ENCODE measurements at regions not wholly inside any gene's neighbourhood (a gene's known extent, or its start where the extent isn't known, plus 50 kb on each side); places are given as distances from the start of the nearest gene placed in this dataset.
"Not testable (repeated sequence)": the region's sequence is repeated elsewhere in the genome, so short reads cannot be mapped to it uniquely, and the experiment has no call there.

DNA sequence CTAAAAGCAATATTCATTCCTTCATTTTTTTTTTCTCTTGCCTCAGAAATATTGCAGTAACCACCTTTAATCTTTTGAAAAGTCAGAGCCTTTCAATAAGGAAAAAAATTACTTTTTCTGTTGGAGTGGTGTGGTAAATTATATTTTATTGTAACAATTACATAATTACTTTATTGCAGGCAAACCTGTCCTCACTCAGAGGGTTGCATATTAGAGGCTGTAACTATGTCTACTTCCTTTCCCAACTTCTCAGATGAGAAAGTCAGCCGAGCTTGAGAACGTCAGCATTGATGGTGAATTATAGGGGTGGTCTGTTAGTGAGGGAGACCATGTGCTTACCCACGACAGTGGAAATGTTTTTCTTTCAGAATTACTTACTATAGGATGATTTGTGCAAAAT is 611.8 kb downstream of the KIF4B start:
- no peak for DNase-seq

DNA sequence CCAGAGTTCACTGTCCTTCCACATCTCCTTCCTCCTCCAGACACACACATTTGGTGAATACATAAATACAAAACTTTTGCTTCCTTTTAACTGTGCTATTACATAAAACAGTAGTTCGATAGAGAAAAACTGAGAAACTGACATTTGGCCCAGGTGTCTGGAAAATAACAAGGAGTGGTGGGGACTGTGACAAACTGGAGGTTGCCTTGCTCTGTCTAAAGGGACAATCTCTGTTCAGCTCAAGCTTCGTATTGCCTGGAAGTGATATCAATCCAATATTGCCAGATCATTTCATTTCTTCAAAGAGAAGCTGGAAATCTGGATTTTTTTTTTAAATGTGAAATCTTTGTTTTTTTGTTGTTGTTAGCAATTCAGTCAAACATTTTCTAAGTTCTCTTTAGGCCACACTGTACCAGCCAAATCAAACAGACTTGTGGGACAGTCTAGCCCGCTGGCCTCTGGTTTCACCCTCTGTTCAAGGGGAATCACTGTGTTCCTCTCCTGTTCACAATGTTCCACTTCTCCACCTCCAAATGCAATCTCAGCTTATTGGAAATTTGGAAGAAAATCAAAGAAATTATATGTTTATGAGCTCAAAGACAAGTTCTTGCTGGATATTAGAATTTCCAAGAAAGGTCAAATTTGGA is 612.5 kb downstream of the KIF4B start:
- DNase-seq = no peak

DNA sequence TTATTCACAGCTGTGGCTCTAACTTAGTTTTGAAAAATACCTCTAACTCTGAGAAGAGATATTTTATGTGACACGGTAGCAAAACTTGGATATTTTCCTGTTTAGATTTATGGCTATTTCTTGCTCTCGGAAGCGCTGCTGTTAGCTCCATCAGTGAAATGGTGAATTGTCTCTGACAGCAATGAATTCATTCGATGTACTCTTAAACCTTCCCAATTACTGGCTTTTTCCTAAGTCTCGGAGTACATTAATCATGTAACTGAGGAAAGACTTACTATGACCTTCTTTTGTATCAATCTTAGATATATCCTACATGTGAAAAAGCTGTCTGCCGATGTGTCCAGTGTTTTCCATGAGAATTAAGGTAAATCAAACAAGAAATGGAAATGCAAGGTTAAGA is 613.0 kb downstream of the KIF4B start:
- DNase-seq = no peak

DNA sequence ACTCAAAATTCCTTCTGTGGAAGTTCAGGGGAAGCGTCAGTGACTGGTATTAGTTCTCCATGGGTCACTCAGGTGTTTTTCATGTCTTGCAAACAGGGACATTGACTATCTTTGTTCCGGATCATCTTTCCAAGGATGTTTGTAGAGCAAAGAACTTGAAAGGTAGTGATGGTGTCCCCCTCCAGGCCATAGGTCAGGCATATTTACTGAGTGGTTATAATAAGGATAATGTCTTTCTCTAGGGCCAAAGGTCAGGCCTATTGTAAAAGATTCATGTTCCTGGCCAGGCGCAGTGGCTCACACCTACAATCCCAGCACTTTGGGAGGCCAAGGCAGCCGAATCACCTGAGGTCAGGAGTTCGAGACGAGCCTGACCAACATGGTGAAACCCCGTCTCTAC is 614.8 kb downstream of the KIF4B start:
- no peak for DNase-seq

DNA sequence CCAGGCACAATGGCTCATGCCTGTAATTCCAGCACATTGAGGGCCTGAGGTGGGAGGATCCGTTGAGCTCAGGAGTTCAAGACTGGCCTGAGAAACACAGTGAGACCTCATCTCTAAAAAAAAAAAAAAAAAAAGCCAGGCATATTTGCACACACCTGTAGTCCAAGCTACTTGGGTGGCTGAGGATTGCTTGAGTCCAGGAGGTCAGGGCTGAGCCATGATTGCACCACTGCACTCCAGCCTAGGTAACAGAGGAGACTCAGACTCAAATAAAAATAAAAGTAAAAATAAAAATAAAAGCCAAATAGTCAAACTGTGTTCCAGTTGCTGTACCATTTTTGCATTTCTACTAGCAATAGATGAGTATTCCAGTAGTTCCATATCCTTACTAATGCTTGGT is 616.0 kb downstream of the KIF4B start:
- DNase-seq = no peak

DNA sequence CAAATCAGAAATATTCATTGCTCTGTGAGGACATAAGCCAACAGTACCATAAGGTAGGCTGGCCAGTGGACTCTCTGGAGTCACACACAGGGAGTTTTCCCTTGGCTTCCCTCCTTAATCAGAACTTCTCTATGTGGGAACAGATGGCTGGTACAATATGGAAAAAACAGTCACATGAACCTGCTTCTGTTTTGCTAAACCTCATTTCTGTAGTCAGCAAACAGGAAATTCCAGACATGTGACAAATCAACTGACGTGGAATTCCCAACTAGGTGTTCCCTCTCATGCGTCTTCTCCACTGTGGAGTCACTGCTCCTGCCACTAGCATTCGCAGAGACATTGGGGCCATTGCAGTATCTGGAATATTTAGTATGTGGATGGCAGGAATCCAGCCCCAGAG is 617.6 kb downstream of the KIF4B start:
- DNase-seq = no peak

DNA sequence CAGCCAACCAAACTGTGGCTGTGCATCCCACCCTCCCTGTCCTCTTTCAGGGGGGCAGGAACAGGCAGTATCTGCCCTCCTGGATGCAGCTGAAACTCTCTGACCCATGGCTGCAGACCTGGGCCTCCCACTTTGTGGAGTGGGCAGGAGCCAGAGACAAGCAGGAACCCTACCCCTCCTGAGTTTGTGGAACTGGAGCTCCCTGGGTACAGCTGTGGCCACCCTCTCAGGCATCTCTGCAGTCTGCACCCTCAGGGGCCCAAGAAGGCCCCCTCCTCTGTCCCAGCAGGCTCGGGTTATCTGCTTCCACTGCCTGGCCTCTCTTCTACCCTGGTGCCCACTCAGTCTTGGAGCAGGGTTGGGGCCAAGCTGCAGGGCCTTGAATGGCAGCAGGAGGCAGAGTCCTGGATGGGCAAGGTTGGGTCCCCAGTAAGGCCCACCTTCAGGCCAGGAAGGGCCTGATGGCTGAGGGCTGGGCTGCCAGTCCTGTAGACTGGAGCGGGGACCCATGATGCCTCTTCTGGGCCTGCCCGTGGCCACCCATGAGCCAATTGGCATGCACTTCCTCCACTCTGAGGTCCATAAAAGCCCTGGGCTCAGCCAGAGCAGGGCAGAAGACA is 619.9 kb downstream of the KIF4B start:
- DNase-seq = no peak

DNA sequence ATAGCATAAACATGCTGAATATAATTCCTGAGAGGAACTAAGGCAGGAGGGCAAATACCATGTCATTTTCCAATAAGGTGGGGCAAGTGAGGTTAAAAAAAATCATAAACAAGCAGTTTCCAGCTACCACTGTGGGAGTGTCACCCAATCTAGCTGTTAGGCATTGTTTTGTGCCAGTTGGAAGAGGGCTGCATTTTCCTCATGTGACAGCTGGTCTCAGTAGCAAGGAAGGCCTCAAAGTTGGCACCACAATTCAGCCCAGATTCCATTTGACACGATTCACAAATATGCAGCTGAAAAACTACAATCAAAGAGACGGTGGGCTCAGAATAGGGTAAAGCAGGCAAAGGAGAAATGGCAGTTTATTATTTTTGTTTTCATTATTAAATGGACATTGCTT is 636.1 kb downstream of the KIF4B start:
- no peak for DNase-seq

DNA sequence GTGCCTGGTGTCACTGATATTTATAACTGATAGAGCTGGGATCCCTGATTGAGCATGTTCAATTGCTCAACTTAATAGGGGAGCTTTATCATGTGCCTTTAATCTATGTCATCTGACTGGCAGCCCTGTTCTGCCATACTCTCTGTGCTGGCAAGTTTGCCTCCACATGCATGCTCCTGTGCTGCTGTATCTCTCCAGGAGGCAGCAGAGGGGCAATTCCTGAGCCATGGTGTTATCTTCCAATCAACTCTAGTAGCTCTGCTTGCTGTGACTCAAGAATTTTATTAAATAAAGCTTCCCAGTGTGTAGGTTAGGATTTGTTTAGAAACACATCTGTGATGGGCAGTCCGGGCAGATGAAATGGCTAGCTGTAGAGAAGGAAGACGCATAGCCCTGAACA is 642.0 kb downstream of the KIF4B start:
- no peak for DNase-seq

DNA sequence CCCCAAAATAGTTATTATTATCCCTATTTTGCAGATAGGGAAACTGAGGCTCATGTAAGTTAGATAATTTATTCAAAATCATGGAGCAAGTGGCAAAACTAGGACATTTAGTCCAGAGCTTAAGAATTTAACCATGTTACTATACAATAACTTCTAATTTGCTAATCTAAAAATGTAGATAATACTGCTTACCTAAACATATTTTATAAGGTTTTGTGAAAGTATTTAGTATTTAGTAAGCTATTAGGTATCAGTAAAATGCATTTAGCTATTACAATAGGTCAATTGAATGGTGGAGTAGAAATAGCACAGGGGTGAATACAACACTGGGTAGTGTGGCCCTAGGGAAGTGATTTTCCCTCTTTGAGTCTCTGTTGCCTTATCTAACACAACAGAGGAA is 648.3 kb downstream of the KIF4B start:
- no peak for DNase-seq

DNA sequence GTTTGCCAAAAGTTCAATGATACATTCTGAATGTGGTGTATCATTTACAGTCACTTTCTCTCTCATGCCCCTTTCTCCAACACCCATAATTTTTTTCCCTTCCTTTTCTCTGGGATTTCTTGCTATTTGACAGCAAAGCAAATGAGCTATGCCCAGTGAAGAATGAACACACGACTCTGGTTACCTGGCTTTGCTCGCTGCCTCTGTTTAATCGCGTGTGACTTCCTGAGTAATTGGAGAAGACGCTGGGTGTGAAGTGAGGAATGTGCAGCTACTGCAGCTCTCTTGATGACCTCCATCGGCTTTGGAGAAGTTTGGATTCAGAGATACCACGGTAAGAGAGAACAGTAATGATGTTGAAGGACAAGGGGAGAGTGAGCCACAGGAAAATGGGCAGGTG is 651.8 kb downstream of the KIF4B start:
- DNase-seq = no peak

DNA sequence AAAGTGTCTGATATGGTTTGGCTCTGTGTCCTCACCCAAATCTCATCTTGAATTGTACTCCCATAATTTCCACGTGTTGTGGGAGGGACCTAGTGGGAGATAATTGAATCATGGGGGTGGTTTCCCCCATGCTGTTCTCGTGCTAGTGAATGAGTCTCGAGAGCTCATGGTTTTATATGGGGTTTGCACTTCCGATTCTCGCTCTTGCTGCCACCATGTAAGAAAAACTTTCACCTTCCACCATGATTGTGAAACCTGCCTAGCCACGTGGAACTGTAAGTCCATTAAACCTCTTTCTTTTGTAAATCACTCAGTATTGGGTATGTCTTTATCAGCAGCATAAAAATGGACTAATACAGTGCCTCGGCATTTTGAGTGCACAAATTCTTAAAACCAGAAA is 655.0 kb upstream of the SGCD start:
- not testable (repeated sequence) for DNase-seq

DNA sequence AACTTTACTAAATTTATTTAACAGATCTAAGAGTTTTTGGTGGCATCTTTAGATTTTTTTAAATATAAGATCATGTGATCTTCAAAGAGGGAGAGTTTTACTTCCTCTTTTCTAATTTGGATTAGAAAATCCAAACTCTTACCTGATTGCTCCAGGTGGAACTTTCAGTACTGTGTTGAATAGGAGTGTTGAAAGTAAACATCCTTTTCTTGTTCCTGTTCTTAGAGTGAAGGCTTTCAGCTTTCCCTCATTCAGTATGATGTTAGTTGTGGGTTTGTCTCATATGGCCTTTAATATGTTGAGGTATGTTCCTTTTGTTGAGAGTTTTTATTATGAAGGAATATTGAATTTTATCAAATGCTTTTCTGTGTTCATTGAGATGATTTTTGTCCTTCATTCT is 650.0 kb upstream of the SGCD start:
- DNase-seq = no peak

DNA sequence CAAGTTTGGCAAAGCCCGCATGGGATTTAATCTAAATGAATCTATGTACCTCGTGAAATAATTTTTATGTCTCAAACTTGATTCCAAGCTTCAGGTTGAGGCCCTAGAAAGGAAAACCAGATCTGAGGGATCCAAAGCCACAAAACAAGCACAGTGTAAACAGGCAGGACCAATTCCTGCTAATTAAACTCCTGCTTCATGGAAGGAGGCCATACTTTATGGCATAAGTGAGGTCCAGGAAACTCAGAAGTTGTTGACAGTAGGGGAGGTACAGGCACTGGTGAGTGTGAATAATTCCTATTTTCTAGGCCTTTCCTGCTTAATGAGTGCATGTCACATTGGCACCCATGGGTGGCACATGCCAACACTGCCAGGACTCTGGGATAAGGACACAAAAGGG is 648.6 kb upstream of the SGCD start:
- no peak for DNase-seq

DNA sequence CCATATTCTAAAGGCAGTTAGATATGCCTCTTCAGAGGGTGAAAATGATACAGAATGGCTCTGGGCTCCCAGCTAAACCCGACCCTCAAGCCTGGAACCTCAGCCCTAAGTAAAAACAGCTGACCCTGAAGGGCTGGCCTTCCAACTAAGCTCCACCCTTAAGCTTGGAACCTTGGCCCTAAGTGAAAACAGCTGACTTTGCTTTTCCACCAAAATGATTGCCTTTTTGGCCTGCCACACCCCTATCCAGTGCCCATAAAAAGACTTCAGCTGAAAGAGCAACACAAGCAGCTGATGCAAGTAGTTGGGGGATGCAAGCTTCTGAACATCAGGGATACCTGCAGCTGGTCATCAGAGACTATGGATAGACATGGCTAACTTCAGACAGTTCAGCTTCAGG is 647.4 kb upstream of the SGCD start:
- no peak for DNase-seq

DNA sequence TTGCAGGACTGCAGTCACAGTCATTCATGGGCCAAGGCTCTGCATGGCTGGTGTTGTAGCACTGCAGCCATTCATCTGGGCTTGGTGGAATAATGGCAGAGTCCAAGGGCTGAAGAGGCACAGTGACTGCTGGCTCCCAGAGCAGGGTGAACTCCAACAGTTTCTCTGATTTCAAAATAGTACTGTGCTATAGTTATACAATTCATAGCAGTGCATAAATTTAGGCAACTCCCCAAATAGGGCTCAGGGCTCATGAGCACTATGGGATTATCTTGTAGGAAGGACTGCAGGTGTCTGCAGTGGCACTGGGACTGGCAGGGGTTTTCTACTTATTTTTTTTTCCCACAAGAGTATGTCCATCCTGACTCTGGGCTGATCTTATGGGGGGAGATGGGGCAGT is 642.5 kb upstream of the SGCD start:
- DNase-seq = no peak

DNA sequence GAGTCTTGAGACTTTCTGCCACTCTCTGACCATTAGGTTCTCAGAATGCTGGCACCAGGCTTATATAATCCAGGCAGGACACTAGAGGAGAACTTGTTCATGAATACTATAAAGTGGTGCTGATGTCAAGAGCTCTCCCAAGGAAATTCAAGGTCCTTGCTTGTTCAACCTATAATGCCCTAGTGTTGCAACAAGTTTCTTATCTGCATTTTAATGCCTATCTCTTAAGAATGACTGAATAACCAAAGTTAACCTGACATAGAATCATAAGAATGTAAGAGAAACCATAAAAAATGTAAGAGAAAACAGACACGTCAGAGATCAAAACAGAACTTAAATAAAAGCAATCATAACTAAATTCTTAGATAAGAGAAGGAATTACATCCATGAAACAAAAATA is 640.8 kb upstream of the SGCD start:
- no peak for DNase-seq

DNA sequence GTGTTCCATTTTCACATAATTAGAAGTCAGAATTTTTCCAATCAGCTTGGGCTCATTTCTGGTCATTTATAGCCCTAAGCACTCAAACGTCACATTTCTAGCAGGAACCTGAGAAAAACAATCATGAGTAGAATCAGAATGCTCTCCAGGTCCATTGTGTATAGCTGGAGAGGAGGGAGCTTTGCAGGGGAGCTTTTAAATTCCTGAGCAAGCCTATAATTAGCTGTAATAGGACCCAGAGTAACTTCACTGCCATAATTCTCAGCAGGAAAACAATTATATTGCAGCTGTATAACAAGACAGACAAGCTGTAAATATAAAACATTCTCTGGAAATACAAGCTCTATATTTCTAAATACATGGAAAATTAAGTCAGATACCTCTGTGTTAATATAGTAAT is 637.6 kb upstream of the SGCD start:
- no peak for DNase-seq

DNA sequence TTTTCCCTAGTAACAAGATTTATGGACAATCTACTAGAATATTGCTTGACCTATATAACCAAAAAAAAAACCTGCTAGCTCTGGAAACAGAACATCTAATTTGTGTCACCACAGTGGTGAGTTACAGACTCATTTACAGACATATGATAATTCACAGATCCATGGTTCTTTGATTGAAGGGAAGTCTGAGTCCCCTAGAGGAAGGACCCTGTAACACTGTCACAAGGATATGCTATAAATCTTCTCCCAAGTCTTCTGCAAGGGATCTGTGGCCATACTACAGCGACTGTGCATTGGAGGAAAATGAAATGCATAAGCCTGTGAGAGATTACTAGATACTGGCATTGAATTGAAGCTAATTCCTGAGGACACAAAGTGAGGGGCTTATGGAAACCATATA is 630.6 kb upstream of the SGCD start:
- no peak for DNase-seq

DNA sequence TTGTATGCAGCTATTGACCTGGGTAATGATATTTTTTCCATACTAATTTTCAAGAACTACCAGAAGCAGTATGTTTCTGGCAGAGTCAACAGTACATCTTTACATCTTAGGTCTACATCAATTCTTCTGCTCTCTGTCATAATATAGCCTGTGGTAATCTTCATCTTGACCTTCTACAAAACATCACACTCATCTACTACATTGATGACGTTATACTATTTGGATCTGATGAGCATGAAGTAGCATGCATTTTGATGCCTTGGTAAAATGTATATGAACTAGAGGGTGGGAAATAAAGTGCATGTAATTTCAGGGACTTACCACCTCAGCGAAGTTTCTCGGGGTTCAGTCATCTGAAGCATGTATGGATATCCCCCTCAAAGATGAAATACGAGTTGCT is 629.7 kb upstream of the SGCD start:
- no peak for DNase-seq

DNA sequence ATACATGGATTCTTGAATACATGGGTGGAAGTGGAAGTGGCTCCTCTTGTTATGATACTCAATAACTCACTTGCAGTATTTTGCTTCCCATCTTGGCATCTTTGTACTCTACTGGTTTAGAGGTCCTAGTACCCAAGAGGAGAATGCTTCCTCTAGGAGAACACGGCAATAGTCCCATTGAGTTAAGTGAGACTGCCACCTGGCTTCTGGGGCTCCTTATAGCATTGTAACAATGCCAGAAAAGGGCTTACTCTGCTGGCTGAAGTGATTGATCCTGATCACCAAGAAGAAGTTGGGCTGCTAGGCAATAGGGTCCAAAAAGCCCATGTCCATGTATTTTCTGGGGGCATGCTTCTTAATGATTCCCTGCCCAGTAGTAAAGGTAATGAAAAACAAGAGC is 627.6 kb upstream of the SGCD start:
- no peak for DNase-seq

DNA sequence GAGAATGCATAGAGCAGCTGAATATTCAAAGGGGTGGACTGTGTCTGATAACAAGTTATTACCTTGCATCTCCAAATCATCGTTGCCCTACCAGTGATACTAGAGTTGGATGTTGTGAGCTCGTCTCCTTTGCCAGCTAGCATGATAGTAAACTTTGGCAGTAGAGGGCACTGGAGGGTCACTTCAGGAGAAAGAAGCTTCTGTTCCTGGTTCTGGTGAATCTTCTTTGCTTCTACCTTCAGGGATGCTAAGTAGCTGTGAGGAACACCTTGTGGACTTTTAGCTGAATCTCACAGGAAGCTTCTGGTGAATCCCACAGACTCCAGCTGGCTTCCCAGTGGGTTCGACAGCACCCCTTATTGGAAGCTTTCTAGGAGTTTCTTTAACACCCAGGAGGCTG is 626.6 kb upstream of the SGCD start:
- DNase-seq = no peak

DNA sequence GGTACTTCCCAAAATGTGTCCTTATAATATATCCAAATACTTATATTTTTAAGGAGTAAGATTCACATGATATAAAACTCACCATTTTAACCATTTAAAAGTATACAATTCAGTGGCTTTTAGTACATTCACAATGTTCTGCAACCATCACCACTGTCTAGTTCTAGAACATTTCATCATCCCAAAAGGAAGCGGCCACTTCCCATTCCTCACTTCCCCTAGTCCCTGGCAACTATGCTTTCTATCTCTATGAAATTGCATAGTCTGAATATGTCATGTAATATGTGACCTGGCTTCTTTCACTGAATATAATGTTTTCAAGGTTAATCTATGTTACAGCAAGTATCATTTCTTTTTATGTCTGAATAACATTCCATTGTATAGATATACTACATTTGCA is 615.1 kb upstream of the SGCD start:
- DNase-seq = no peak

DNA sequence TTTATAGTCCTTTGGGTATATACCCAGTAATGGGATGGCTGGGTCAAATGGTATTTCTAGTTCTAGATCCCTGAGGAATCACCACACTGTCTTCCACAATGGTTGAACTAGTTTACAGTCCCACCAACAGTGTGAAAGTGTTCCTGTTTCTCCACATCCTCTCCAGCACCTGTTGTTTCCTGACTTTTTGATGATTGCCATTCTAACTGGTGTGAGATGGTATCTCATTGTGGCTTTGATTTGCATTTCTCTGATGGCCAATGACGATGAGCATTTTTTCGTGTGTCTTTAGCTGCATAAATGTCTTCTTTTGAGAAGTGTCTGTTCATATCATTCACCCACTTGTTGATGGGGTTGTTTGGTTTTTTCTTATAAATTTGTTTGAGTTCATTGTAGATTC is 612.5 kb upstream of the SGCD start:
- not testable (repeated sequence) for DNase-seq

DNA sequence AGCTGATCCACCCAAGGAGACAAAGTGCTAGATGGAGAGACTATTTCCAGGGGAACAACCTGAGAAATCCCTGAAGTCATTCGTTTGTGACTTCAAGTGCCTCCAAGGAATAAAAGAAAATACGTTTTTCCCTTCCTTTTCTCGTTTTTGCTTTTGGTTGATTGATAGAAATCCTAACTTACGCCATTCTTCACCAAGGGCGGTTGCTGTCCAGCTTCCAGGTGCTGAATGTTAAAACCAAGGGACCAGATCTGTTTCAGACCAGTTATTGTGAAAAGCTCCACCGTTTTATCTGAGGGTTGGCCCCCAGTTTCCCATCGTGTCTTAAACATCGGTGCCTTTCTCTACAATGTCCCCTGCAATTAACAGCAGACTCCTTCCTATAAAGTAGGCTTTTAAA is 600.7 kb upstream of the SGCD start:
- DNase-seq = no peak

Measured in activated CD4-positive, alpha-beta T cell treated with anti-CD3 and anti-CD28 coated beads, Interleukin-2, amount 50 U/mL, for 1 hour (primary cell).